RWPE1 (cell line): ENCODE measurements at regions not wholly inside any gene's neighbourhood (a gene's known extent, or its start where the extent isn't known, plus 50 kb on each side); places are given as distances from the start of the nearest gene placed in this dataset.

ENCODE experiments used
- CTCF ChIA-PET: fragments of 350-600 bp; sonication (Branson Sonifier 250); formaldehyde crosslinking; extraction: SDS; loops from one replicate; lab custom pipeline; 2021; lab: Yijun Ruan, JAX
- POLR2A ChIA-PET: fragments of 400-600 bp; formaldehyde crosslinking; extraction: SDS; loops from one replicate; lab custom pipeline; 2020; ENCODE audit warnings: antibody characterized with exemption; ENCODE audit not compliant: low non-redundant PET; lab: Yijun Ruan, JAX
- DNase-seq: peaks from one replicate; pipeline ENCODE4 v3.0.0; 2012; ENCODE audit warnings: low spot score
- H3K27ac ChIP-seq: fragments of 450-650 bp; 2 replicates; pipeline ENCODE4 v1.5.1; 2017
- TF ChIP-seq, protein P1 (sequence below): fragments of 450-650 bp; conservative IDR thresholded peaks from 2 replicates; pipeline ENCODE4 v1.5.1; 2017; ENCODE audit warnings: low read depth, mild to moderate bottlenecking

- DNase-seq: no peak
- TF ChIP-seq, protein P1, sequence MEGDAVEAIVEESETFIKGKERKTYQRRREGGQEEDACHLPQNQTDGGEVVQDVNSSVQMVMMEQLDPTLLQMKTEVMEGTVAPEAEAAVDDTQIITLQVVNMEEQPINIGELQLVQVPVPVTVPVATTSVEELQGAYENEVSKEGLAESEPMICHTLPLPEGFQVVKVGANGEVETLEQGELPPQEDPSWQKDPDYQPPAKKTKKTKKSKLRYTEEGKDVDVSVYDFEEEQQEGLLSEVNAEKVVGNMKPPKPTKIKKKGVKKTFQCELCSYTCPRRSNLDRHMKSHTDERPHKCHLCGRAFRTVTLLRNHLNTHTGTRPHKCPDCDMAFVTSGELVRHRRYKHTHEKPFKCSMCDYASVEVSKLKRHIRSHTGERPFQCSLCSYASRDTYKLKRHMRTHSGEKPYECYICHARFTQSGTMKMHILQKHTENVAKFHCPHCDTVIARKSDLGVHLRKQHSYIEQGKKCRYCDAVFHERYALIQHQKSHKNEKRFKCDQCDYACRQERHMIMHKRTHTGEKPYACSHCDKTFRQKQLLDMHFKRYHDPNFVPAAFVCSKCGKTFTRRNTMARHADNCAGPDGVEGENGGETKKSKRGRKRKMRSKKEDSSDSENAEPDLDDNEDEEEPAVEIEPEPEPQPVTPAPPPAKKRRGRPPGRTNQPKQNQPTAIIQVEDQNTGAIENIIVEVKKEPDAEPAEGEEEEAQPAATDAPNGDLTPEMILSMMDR: no peak
- POLR2A ChIA-PET: no interaction called here
- CTCF ChIA-PET: interaction anchor here (0.7 kb wide), 1 partner anchor 286 kb away, joined by 4 read pairs; no protein-coding TSS in a partner anchor
- H3K27ac ChIP-seq: no peak overlapping the region
Observed at GRCh38 chr6:4568138-4568537, 208.1 kb upstream of the CDYL start.

GRCh38 chr6:4567141-4567540, 209.1 kb upstream of the CDYL start:
- H3K27ac ChIP-seq: no peak overlapping the region
- ChIA-PET POLR2A (interaction anchor here (0.5 kb wide), 1 partner anchor 209 kb away, joined by 3 read pairs; the partner anchor contains the start of gene CDYL), CTCF (no interaction called here)
- TF ChIP-seq, protein P1: no peak
- DNase-seq: peak; percentile 30

- ChIA-PET POLR2A (no interaction called here), CTCF (no interaction called here)
- H3K27ac ChIP-seq: no peak overlapping the region
- TF ChIP-seq, protein P1: no peak
- no peak for DNase-seq
Observed at GRCh38 chr6:4565301-4566250, 210.6 kb upstream of the CDYL start.

GRCh38 chr6:4564801-4565271, 211.4 kb upstream of the CDYL start:
- no peak for DNase-seq
- ChIA-PET CTCF (interaction anchor here (0.6 kb wide), 1 partner anchor 31 kb away, joined by 4 read pairs; no protein-coding TSS in a partner anchor), POLR2A (no interaction called here)
- TF ChIP-seq, protein P1: no peak
- H3K27ac ChIP-seq: no peak overlapping the region

DNA sequence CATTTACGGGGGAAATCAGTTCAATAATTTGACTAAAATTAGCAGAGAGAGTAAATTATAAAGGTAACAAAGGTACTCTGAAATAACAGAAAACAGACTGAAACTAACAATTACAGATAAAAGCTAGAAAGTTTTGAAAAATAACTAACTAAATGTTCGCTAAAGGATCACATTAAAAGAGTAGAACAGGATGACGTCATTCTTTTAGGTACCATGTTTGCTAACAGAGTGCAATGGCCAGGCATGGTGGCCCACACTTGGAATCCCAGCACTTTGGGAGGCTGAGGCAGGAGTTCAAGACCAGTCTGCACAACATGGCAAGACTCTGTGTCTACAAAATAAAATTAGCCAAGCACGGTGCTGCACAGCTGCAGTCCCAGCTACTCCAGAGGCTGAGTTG, 212.3 kb upstream of the CDYL start:
- no peak for DNase-seq
- TF ChIP-seq, protein P1: no peak
- POLR2A ChIA-PET: interaction anchor here (0.7 kb wide), 1 partner anchor 13 kb away, joined by 3 read pairs; no protein-coding TSS in a partner anchor
- CTCF ChIA-PET: no interaction called here
- H3K27ac ChIP-seq: no peak overlapping the region

GRCh38 chr6:4563156-4563555, 213.0 kb upstream of the CDYL start:
- no peak for DNase-seq
- ChIA-PET CTCF (no interaction called here), POLR2A (no interaction called here)
- TF ChIP-seq, protein P1: no peak
- no peak overlapping the region for H3K27ac ChIP-seq
